Keratinocyte (primary cell): ENCODE measurements at regions not wholly inside any gene's neighbourhood (a gene's known extent, or its start where the extent isn't known, plus 50 kb on each side); places are given as distances from the start of the nearest gene placed in this dataset.

Experiments
- DNase-seq: peaks from one replicate; pipeline ENCODE4 v3.0.0-alpha.2; 2011; ENCODE audit warnings: low read depth, missing footprints, low spot score
- FAIRE-seq: peaks from 2 replicates; lab custom pipeline; 2011; peaks lifted over from hg19 to GRCh38; lab: Jason Lieb, UNC
- H2AFZ ChIP-seq: 2 replicates; pipeline ENCODE4 v1.6.0; 2012; ENCODE audit warnings: low read length, control low read depth, inconsistent platforms; ENCODE audit not compliant: control insufficient read depth
- H3K27ac ChIP-seq: 2 replicates; pipeline ENCODE4 v1.5.1; 2011; ENCODE audit warnings: low read length; ENCODE audit not compliant: control insufficient read depth, insufficient read depth
- H3K27me3 ChIP-seq: 3 replicates; pipeline ENCODE4 v1.6.0; 2011; ENCODE audit warnings: low read length; ENCODE audit not compliant: control insufficient read depth, insufficient read depth; ENCODE audit errors: extremely low read depth
- H3K36me3 ChIP-seq, 2 experiments: 2 replicates in 1 of 2; 3 replicates in 1 of 2; pipeline ENCODE4 v1.5.1; 2011; ENCODE audit warnings: low read length in 2 of 2, mild to moderate bottlenecking in 1 of 2; ENCODE audit not compliant: control insufficient read depth in 2 of 2, insufficient read depth in 2 of 2; ENCODE audit errors: extremely low read depth in 1 of 2
- H3K4me1 ChIP-seq: 3 replicates; pipeline ENCODE4 v1.5.1; 2011; ENCODE audit warnings: low read length; ENCODE audit not compliant: control insufficient read depth, insufficient read depth; ENCODE audit errors: extremely low read depth
- H3K4me2 ChIP-seq: 3 replicates; pipeline ENCODE4 v1.6.0; 2011; ENCODE audit warnings: low read depth, low read length; ENCODE audit not compliant: control insufficient read depth, insufficient read depth; ENCODE audit errors: extremely low read depth
- H3K4me3 ChIP-seq, 3 experiments: fragments of 200-600 bp in 1 of 3; sonication (generic) in 1 of 3; 2 replicates in 2 of 3; 3 replicates in 1 of 3; pipeline ENCODE4 v1.5.1; 2011 to 2016; ENCODE audit warnings: low read length in 3 of 3, mild to moderate bottlenecking in 3 of 3, control low read depth in 2 of 3, inconsistent platforms in 1 of 3, low read depth in 1 of 3, mixed read lengths in 1 of 3, mixed run types in 1 of 3, moderate library complexity in 1 of 3; ENCODE audit not compliant: control insufficient read depth in 2 of 3, insufficient read depth in 2 of 3; ENCODE audit errors: extremely low read depth in 1 of 3
- H3K79me2 ChIP-seq: 2 replicates; pipeline ENCODE4 v1.6.0; 2012; ENCODE audit warnings: low read length; ENCODE audit not compliant: control insufficient read depth, insufficient read depth
- H3K9ac ChIP-seq: 3 replicates; pipeline ENCODE4 v1.6.0; 2011; ENCODE audit warnings: low read length; ENCODE audit not compliant: control insufficient read depth, insufficient read depth; ENCODE audit errors: extremely low read depth
- H3K9me1 ChIP-seq: 3 replicates; pipeline ENCODE4 v1.6.0; 2011; ENCODE audit warnings: low read length; ENCODE audit not compliant: control insufficient read depth, insufficient read depth; ENCODE audit errors: extremely low read depth
- H3K9me3 ChIP-seq: 2 replicates; pipeline ENCODE4 v1.5.1; 2012; ENCODE audit warnings: low read depth, low read length; ENCODE audit not compliant: control insufficient read depth
- H4K20me1 ChIP-seq: 3 replicates; pipeline ENCODE4 v1.6.0; 2011; ENCODE audit warnings: low read length; ENCODE audit not compliant: control insufficient read depth, insufficient read depth; ENCODE audit errors: extremely low read depth
- EZH2 ChIP-seq: IDR thresholded peaks from one replicate; pipeline ENCODE4 v1.6.1; 2012; ENCODE audit warnings: inconsistent platforms, mild to moderate bottlenecking, low read length, moderate library complexity
- dilution Hi-C: fragments of 300-500 bp; cut with MboI; formaldehyde crosslinking; loops from one replicate; pipeline ENCODE4 v1.7.0; 2020; ENCODE audit warnings: low sequenced_read_pairs; ENCODE audit not compliant: extremely low pct_ligation_motif_present
- TF ChIP-seq, protein P1 (sequence below), 3 experiments: IDR thresholded peaks in 1 of 3; conservative IDR thresholded peaks in 1 of 3; optimal IDR thresholded peaks in 1 of 3; 2 replicates in 2 of 3; 3 replicates in 1 of 3; pipeline versions ENCODE3 to v1.5.1; 2011; ENCODE audit warnings: low read length in 3 of 3, mild to moderate bottlenecking in 3 of 3, moderate library complexity in 2 of 3, control low read depth in 1 of 3, inconsistent platforms in 1 of 3; ENCODE audit not compliant: insufficient read depth in 2 of 3; ENCODE audit errors: extremely low read depth in 1 of 3

DNA sequence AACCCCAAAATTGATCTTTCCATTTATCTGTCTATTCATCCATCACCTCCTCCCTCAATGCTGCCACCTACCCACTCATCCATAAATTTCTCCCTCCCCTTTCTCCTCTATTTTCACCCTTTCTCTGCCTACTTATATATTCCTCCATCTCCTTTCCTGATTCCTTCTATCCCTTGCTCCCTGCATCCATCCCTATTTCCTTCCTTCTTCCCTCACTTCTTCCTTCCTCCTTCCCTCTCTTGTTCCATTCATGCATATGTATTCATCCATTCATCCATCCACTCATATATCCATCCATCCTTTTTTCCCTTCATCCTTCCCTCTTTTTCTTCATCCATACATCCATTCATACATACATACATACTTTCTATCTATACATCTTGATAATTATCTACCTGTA, 76.3 kb upstream of the GGTLC1 start:
- no peaks in the 10 kb centered on the region for H3K9me1 ChIP-seq
- H3K9ac ChIP-seq = no peak overlapping the region
- FAIRE-seq = no peak
- no peaks in the 10 kb centered on the region for H3K36me3 ChIP-seq
- H3K4me2 ChIP-seq = no peak overlapping the region
- H3K4me1 ChIP-seq = no peaks in the 10 kb centered on the region
- no peaks in the 10 kb centered on the region for H4K20me1 ChIP-seq
- no peak overlapping the region for H3K4me3 ChIP-seq
- dilution Hi-C loops = no loop called here
- no peak overlapping the region for H3K27ac ChIP-seq
- no peaks in the 10 kb centered on the region for H3K9me3 ChIP-seq
- no peak for TF ChIP-seq EZH2
- TF ChIP-seq, protein P1, sequence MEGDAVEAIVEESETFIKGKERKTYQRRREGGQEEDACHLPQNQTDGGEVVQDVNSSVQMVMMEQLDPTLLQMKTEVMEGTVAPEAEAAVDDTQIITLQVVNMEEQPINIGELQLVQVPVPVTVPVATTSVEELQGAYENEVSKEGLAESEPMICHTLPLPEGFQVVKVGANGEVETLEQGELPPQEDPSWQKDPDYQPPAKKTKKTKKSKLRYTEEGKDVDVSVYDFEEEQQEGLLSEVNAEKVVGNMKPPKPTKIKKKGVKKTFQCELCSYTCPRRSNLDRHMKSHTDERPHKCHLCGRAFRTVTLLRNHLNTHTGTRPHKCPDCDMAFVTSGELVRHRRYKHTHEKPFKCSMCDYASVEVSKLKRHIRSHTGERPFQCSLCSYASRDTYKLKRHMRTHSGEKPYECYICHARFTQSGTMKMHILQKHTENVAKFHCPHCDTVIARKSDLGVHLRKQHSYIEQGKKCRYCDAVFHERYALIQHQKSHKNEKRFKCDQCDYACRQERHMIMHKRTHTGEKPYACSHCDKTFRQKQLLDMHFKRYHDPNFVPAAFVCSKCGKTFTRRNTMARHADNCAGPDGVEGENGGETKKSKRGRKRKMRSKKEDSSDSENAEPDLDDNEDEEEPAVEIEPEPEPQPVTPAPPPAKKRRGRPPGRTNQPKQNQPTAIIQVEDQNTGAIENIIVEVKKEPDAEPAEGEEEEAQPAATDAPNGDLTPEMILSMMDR (optimal IDR thresholded peaks at IDR 0.05 in 1 of 3, IDR thresholded peaks at IDR 0.05 in 1 of 3, conservative IDR thresholded peaks at IDR 0.05 in 1 of 3; ENCODE audit: extremely low read depth in 1 of 3, insufficient read depth in 2 of 3, low read length in 3 of 3) = no peak
- no peak for DNase-seq
- no peak overlapping the region for H2AFZ ChIP-seq
- H3K79me2 ChIP-seq = no peaks in the 10 kb centered on the region
- no peaks in the 10 kb centered on the region for H3K27me3 ChIP-seq

GRCh38 chr20:24064092-24064491, 75.5 kb upstream of the GGTLC1 start:
- H3K27me3 ChIP-seq = no peaks in the 10 kb centered on the region
- no peak overlapping the region for H3K4me3 ChIP-seq
- H3K79me2 ChIP-seq = no peaks in the 10 kb centered on the region
- no peaks in the 10 kb centered on the region for H3K36me3 ChIP-seq
- H3K27ac ChIP-seq = no peak overlapping the region
- H3K9ac ChIP-seq = no peak overlapping the region
- no peak for DNase-seq
- H3K9me3 ChIP-seq = no peaks in the 10 kb centered on the region
- dilution Hi-C loops = no loop called here
- TF ChIP-seq EZH2 = no peak
- TF ChIP-seq, protein P1 (optimal IDR thresholded peaks at IDR 0.05 in 1 of 3, IDR thresholded peaks at IDR 0.05 in 1 of 3, conservative IDR thresholded peaks at IDR 0.05 in 1 of 3; ENCODE audit: extremely low read depth in 1 of 3, insufficient read depth in 2 of 3, low read length in 3 of 3) = no peak
- H4K20me1 ChIP-seq = no peaks in the 10 kb centered on the region
- no peaks in the 10 kb centered on the region for H3K4me1 ChIP-seq
- H3K9me1 ChIP-seq = no peaks in the 10 kb centered on the region
- FAIRE-seq = no peak
- no peak overlapping the region for H3K4me2 ChIP-seq
- H2AFZ ChIP-seq = no peak overlapping the region
